ENCODE measurements at regions not wholly inside any gene's neighbourhood (a gene's known extent, or its start where the extent isn't known, plus 50 kb on each side); places are given as distances from the start of the nearest gene placed in this dataset.
"Not testable (repeated sequence)": the region's sequence is repeated elsewhere in the genome, so short reads cannot be mapped to it uniquely, and the experiment has no call there.

- TF ChIP-seq NR3C1 (CRISPR knock-in tag; conservative IDR thresholded peaks at IDR 0.05; ENCODE audit: low read depth); KAT7 (CRISPR knock-in tag; IDR thresholded peaks at IDR 0.05; ENCODE audit: borderline replicate concordance); CTCF (IDR thresholded peaks at IDR 0.05); MAX (CRISPR knock-in tag; IDR thresholded peaks at IDR 0.05); ZBTB21 (CRISPR knock-in tag; IDR thresholded peaks at IDR 0.05; ENCODE audit: borderline replicate concordance); TEAD4 (CRISPR knock-in tag; IDR thresholded peaks at IDR 0.05): not testable (repeated sequence)
These were observed 55.4 kb upstream of the NBPF15 start for GRCh38 chr1:144516906-144517305.

Data from WTC11 (cell line).